HG03460 (cell line): ENCODE measurements at regions not wholly inside any gene's neighbourhood (a gene's known extent, or its start where the extent isn't known, plus 50 kb on each side); places are given as distances from the start of the nearest gene placed in this dataset.
"Not testable (repeated sequence)": the region's sequence is repeated elsewhere in the genome, so short reads cannot be mapped to it uniquely, and the experiment has no call there.

ENCODE experiments used
- ATAC-seq: cut with Tn5 transposase; IDR thresholded peaks from one replicate; pipeline ENCODE4 v1.9.1; 2021; ENCODE audit not compliant: unreplicated experiment

- ATAC-seq, result no peak
These were observed 129.8 kb upstream of the CHODL start for GRCh38 chr21:18114810-18115209.

GRCh38 chr21:18104802-18105201, 139.8 kb upstream of the CHODL start:
- ATAC-seq, result no peak

- not testable (repeated sequence) for ATAC-seq
These were observed 148.2 kb upstream of the CHODL start for GRCh38 chr21:18096413-18096812.

GRCh38 chr21:18089786-18090185, 154.8 kb upstream of the CHODL start:
- ATAC-seq, result no peak

GRCh38 chr21:18070392-18070791, 174.2 kb upstream of the CHODL start:
- no peak for ATAC-seq

- ATAC-seq, result no peak
These were observed 174.8 kb upstream of the CHODL start for GRCh38 chr21:18069875-18070274.

- ATAC-seq, result no peak
These were observed 184.2 kb upstream of the CHODL start for GRCh38 chr21:18060402-18060801.

- ATAC-seq, result no peak
These were observed 185.8 kb upstream of the CHODL start for GRCh38 chr21:18058731-18059398.

- ATAC-seq, result no peak
These were observed 191.5 kb upstream of the CHODL start for GRCh38 chr21:18053151-18053550.

- ATAC-seq, result no peak
These were observed 195.2 kb upstream of the CHODL start for GRCh38 chr21:18049461-18049860.

- no peak for ATAC-seq
These were observed 203.6 kb upstream of the CHODL start for GRCh38 chr21:18041012-18041411.

- ATAC-seq, result no peak
These were observed 211.1 kb upstream of the C21orf91 start for GRCh38 chr21:18030248-18030647.

GRCh38 chr21:18026359-18026758, 207.2 kb upstream of the C21orf91 start:
- ATAC-seq, result no peak

GRCh38 chr21:18023711-18024110, 204.6 kb upstream of the C21orf91 start:
- no peak for ATAC-seq

- no peak for ATAC-seq
These were observed 204.0 kb upstream of the C21orf91 start for GRCh38 chr21:18023157-18023556.

GRCh38 chr21:18007121-18007520, 188.0 kb upstream of the C21orf91 start:
- ATAC-seq, result no peak

GRCh38 chr21:18006691-18007090, 187.5 kb upstream of the C21orf91 start:
- no peak for ATAC-seq

GRCh38 chr21:18002393-18002792, 183.2 kb upstream of the C21orf91 start:
- no peak for ATAC-seq

GRCh38 chr21:18000981-18001686, 182.0 kb upstream of the C21orf91 start:
- ATAC-seq, result no peak

- not testable (repeated sequence) for ATAC-seq
These were observed 179.4 kb upstream of the C21orf91 start for GRCh38 chr21:17998599-17998998.

GRCh38 chr21:17989780-17990179, 170.6 kb upstream of the C21orf91 start:
- ATAC-seq, result no peak

- no peak for ATAC-seq
These were observed 168.9 kb upstream of the C21orf91 start for GRCh38 chr21:17988102-17988437.
